ENCODE measurements at regions not wholly inside any gene's neighbourhood (a gene's known extent, or its start where the extent isn't known, plus 50 kb on each side); places are given as distances from the start of the nearest gene placed in this dataset.

- DNase-seq (ENCODE audit: low spot score) = no peak
- TF ChIP-seq CTCF (IDR thresholded peaks at IDR 0.05; ENCODE audit: extremely low read depth, missing control alignments) = no peak
Observed at GRCh38 chr11:131033151-131033651, 116.9 kb upstream of the SNX19 start.

GRCh38 chr11:131036514-131036913, 120.2 kb upstream of the SNX19 start:
- no peak for TF ChIP-seq CTCF (IDR thresholded peaks at IDR 0.05; ENCODE audit: extremely low read depth, missing control alignments)
- DNase-seq (ENCODE audit: low spot score) = no peak

- no peak for DNase-seq (ENCODE audit: low spot score)
- no peak for TF ChIP-seq CTCF (IDR thresholded peaks at IDR 0.05; ENCODE audit: extremely low read depth, missing control alignments)
Observed at GRCh38 chr11:131037873-131038272, 121.6 kb upstream of the SNX19 start.

GRCh38 chr11:131038597-131038996, 122.3 kb upstream of the SNX19 start:
- TF ChIP-seq CTCF (IDR thresholded peaks at IDR 0.05; ENCODE audit: extremely low read depth, missing control alignments) = peak; percentile 31
- peak; percentile 20 for DNase-seq (ENCODE audit: low spot score)

- TF ChIP-seq CTCF (IDR thresholded peaks at IDR 0.05; ENCODE audit: extremely low read depth, missing control alignments) = no peak
- no peak for DNase-seq (ENCODE audit: low spot score)
Observed at GRCh38 chr11:131041331-131042040, 125.2 kb upstream of the SNX19 start.

GRCh38 chr11:131042041-131042390, 125.7 kb upstream of the SNX19 start:
- DNase-seq (ENCODE audit: low spot score) = no peak
- TF ChIP-seq CTCF (IDR thresholded peaks at IDR 0.05; ENCODE audit: extremely low read depth, missing control alignments) = no peak

- no peak for DNase-seq (ENCODE audit: low spot score)
- no peak for TF ChIP-seq CTCF (IDR thresholded peaks at IDR 0.05; ENCODE audit: extremely low read depth, missing control alignments)
Observed at GRCh38 chr11:131043251-131043650, 127.0 kb upstream of the SNX19 start.
